Transverse colon (tissue), 4 donors: ENCODE measurements at regions not wholly inside any gene's neighbourhood (a gene's known extent, or its start where the extent isn't known, plus 50 kb on each side); places are given as distances from the start of the nearest gene placed in this dataset.

ENCODE experiments used
- DNase-seq: peaks from one replicate; pipeline ENCODE4 v3.0.0-alpha.2; 2019
- H3K27ac ChIP-seq, 4 donors: fragments of 200-600 bp; sonication (generic); 2 replicates each; pipeline ENCODE4 v1.5.1; 2016 to 2018; ENCODE audit warnings: inconsistent platforms in 4 of 4
- H3K27me3 ChIP-seq: fragments of 200-600 bp; sonication (generic); 2 replicates; pipeline ENCODE4 v1.5.1; 2017; ENCODE audit warnings: inconsistent platforms
- H3K36me3 ChIP-seq, 4 donors: fragments of 200-600 bp; sonication (generic); 2 replicates each; pipeline ENCODE4 v1.5.1; 2017 to 2019; ENCODE audit warnings: inconsistent platforms in 4 of 4
- H3K4me1 ChIP-seq, 4 donors: fragments of 200-600 bp; sonication (generic); 2 replicates each; pipeline ENCODE4 v1.5.1; 2017 to 2020; ENCODE audit warnings: inconsistent platforms in 4 of 4
- H3K4me3 ChIP-seq, 4 donors: fragments of 200-600 bp; sonication (generic); 1 replicate in 1 of 4; 2 replicates in 3 of 4; pipeline versions ENCODE4 v1.5.1 to v1.6.1; 2017 to 2019; ENCODE audit warnings: inconsistent platforms in 4 of 4
- H3K9me3 ChIP-seq, 2 donors: fragments of 200-600 bp; sonication (generic); 2 replicates each; pipeline ENCODE4 v1.5.1; 2017 to 2019; ENCODE audit warnings: inconsistent platforms in 2 of 2
- CTCF ChIP-seq, 5 experiments: fragments of 200-600 bp in 3 of 5; fragments of 450-650 bp in 2 of 5; sonication (generic) in 3 of 5; IDR thresholded peaks; 1 replicate in 2 of 5; 2 replicates in 3 of 5; pipeline ENCODE4 v1.5.1; 2016 to 2017; ENCODE audit warnings: antibody characterized with exemption in 5 of 5, inconsistent platforms in 3 of 5, mild to moderate bottlenecking in 2 of 5, moderate library complexity in 1 of 5
- EP300 ChIP-seq: sonication (generic); formaldehyde crosslinking; IDR thresholded peaks from one replicate; pipeline ENCODE4 v1.6.1; 2017; ENCODE audit warnings: antibody characterized with exemption, low read depth
- POLR2A ChIP-seq: fragments of 450-650 bp; IDR thresholded peaks from one replicate; pipeline ENCODE4 v1.6.1; 2016; ENCODE audit warnings: antibody characterized with exemption, mild to moderate bottlenecking, moderate library complexity
- POLR2AphosphoS5 ChIP-seq, 3 donors: sonication (generic); formaldehyde crosslinking; IDR thresholded peaks; one replicate each; pipeline ENCODE4 v1.6.1; 2016; ENCODE audit warnings: antibody characterized with exemption in 3 of 3
- WGBS, 2 donors: methylation state at CpG; one replicate each; pipeline ENCODE4 v1.1.5; 2018; ENCODE audit warnings: low coverage in 1 of 2; 5-methylcytosine and 5-hydroxymethylcytosine counted together
- in situ Hi-C, 4 donors: fragments of 200-750 bp; cut with MboI; loops; one replicate each; pipeline versions ENCODE4 v1.15.0 to v1.15.1; 2017; ENCODE audit warnings: low sequenced_read_pairs in 3 of 4, low pct_ligation_motif_present in 1 of 4, low pct_unique_long_range_greater_than_20kb in 1 of 4
- intact Hi-C: fragments of 100-400 bp; cut with DNase I; formaldehyde crosslinking; loops from one replicate; pipeline ENCODE4 v1.15.1; 2023; ENCODE audit warnings: low total_unique reads

- Histone ChIP-seq H3K4me1 (peaks cover 0 to 3% (median 0%) of the 10 kb centered on the region in 4 donors), H3K27me3 (no peaks in the 10 kb centered on the region), H3K36me3 (no peaks in the 10 kb centered on the region), H3K27ac (no peak overlapping the region), H3K9me3 (no peaks in the 10 kb centered on the region), H3K4me3 (no peak overlapping the region)
- intact Hi-C loops = no loop called here
- 56 to 63% methylated on average over 3 of the region's 3 CpGs for WGBS, 2 donors
- no peak for DNase-seq
- TF ChIP-seq CTCF (IDR thresholded peaks at IDR 0.05) (no peak), POLR2AphosphoS5 (IDR thresholded peaks at IDR 0.05) (no peak), POLR2A (no peak), EP300 (no peak)
- in situ Hi-C loops = no loop called here
Measured at GRCh38 chr12:58586762-58587161, 333.5 kb downstream of the LRIG3 start.

- Histone ChIP-seq H3K9me3 (no peaks in the 10 kb centered on the region), H3K27me3 (no peaks in the 10 kb centered on the region), H3K27ac (no peak overlapping the region), H3K36me3 (no peaks in the 10 kb centered on the region), H3K4me3 (no peak overlapping the region), H3K4me1 (peaks cover 0 to 3% (median 0%) of the 10 kb centered on the region in 4 donors)
- intact Hi-C loops = no loop called here
- in situ Hi-C loops = no loop called here
- WGBS, 2 donors = 62 to 77% methylated on average over 3 of the region's 3 CpGs
- TF ChIP-seq EP300 (no peak), CTCF (IDR thresholded peaks at IDR 0.05) (no peak), POLR2AphosphoS5 (IDR thresholded peaks at IDR 0.05) (no peak), POLR2A (no peak)
- DNase-seq = no peak
Measured at GRCh38 chr12:58588770-58589169, 331.5 kb downstream of the LRIG3 start.

- in situ Hi-C loops = no loop called here
- Histone ChIP-seq H3K27ac (peak overlapping the region; percentile 7 to 63 (median 58)), H3K9me3 (no peaks in the 10 kb centered on the region), H3K4me1 (no peaks in the 10 kb centered on the region), H3K36me3 (no peaks in the 10 kb centered on the region), H3K27me3 (no peaks in the 10 kb centered on the region), H3K4me3 (no peak overlapping the region)
- intact Hi-C loops = no loop called here
- WGBS, 2 donors = 61 to 68% methylated on average over 4 of the region's 4 CpGs
- peak; percentile 45 to 61 (median 58) for TF ChIP-seq POLR2AphosphoS5 (IDR thresholded peaks at IDR 0.05)
- no peak for TF ChIP-seq POLR2A
- peak; percentile 75 for TF ChIP-seq EP300
- DNase-seq = no peak
Measured at GRCh38 chr12:58592475-58593207, 327.7 kb downstream of the LRIG3 start.

GRCh38 chr12:58593557-58594304, 326.6 kb downstream of the LRIG3 start:
- TF ChIP-seq POLR2AphosphoS5 (IDR thresholded peaks at IDR 0.05) (no peak), EP300 (no peak), CTCF (IDR thresholded peaks at IDR 0.05) (no peak), POLR2A (no peak)
- intact Hi-C loops = no loop called here
- peak overlapping the region; percentile 7 to 63 (median 58) for H3K27ac ChIP-seq
- no peak overlapping the region for H3K4me3 ChIP-seq
- no peaks in the 10 kb centered on the region for H3K4me1 ChIP-seq
- H3K36me3 ChIP-seq = no peaks in the 10 kb centered on the region
- in situ Hi-C loops = no loop called here
- DNase-seq = no peak
- 72 to 79% methylated on average over 6 of the region's 6 CpGs for WGBS, 2 donors
- no peaks in the 10 kb centered on the region for H3K27me3 ChIP-seq
- no peaks in the 10 kb centered on the region for H3K9me3 ChIP-seq
